Adrenal gland (tissue), 5 donors: ENCODE measurements at regions not wholly inside any gene's neighbourhood (a gene's known extent, or its start where the extent isn't known, plus 50 kb on each side); places are given as distances from the start of the nearest gene placed in this dataset.

Source experiments
- POLR2A ChIP-seq, 2 donors: fragments of 450-650 bp; IDR thresholded peaks; one replicate each; pipeline ENCODE4 v1.6.1; 2017; ENCODE audit warnings: antibody characterized with exemption in 2 of 2, mild to moderate bottlenecking in 2 of 2, moderate library complexity in 1 of 2
- TF ChIP-seq, protein P1 (sequence below), 6 experiments: fragments of 450-650 bp in 4 of 6; fragments of 200-600 bp in 2 of 6; sonication (generic) in 1 of 6; IDR thresholded peaks; 1 replicate in 5 of 6; 2 replicates in 1 of 6; pipeline versions ENCODE4 v1.5.1 to v1.8.0; 2016 to 2021; ENCODE audit warnings: antibody characterized with exemption in 6 of 6, mild to moderate bottlenecking in 2 of 6, moderate library complexity in 1 of 6
- donor health status: DM: no; HTN: no; CAD: no.

GRCh38 chr9:99489060-99489413 is 267.0 kb downstream of the SEC61B start:
- TF ChIP-seq, protein P1, sequence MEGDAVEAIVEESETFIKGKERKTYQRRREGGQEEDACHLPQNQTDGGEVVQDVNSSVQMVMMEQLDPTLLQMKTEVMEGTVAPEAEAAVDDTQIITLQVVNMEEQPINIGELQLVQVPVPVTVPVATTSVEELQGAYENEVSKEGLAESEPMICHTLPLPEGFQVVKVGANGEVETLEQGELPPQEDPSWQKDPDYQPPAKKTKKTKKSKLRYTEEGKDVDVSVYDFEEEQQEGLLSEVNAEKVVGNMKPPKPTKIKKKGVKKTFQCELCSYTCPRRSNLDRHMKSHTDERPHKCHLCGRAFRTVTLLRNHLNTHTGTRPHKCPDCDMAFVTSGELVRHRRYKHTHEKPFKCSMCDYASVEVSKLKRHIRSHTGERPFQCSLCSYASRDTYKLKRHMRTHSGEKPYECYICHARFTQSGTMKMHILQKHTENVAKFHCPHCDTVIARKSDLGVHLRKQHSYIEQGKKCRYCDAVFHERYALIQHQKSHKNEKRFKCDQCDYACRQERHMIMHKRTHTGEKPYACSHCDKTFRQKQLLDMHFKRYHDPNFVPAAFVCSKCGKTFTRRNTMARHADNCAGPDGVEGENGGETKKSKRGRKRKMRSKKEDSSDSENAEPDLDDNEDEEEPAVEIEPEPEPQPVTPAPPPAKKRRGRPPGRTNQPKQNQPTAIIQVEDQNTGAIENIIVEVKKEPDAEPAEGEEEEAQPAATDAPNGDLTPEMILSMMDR (IDR thresholded peaks at IDR 0.05): no peak
- TF ChIP-seq POLR2A (IDR thresholded peaks at IDR 0.05): no peak
